Activated B cell treated with CpG ODN at 0.5 μM for 24 hours (primary cell): ENCODE measurements at regions not wholly inside any gene's neighbourhood (a gene's known extent, or its start where the extent isn't known, plus 50 kb on each side); places are given as distances from the start of the nearest gene placed in this dataset.

Source experiments
- ATAC-seq: fragments of 200-7000 bp; cut with Tn5 transposase; one replicate; pipeline ENCODE4 v1.10.0; 2021; ENCODE audit warnings: low read depth, mild to moderate bottlenecking, moderate library complexity
- CTCF ChIA-PET: fragments of 350-600 bp; sonication (Branson Sonifier 250); formaldehyde crosslinking; loops from one replicate; lab custom pipeline; 2021; ENCODE audit warnings: antibody characterized with exemption; lab: Charles Lee
- POLR2A ChIA-PET: fragments of 350-600 bp; sonication (Branson Sonifier 250); formaldehyde crosslinking; loops from one replicate; lab custom pipeline; 2021; ENCODE audit warnings: antibody characterized with exemption; lab: Charles Lee
- DNase-seq: peaks from one replicate; pipeline ENCODE4 v3.0.0; 2022
- H3K27ac Mint-ChIP-seq: one replicate; pipeline ENCODE4 v1.8.0; 2020; ENCODE audit warnings: mixed read lengths
- H3K27me3 Mint-ChIP-seq: one replicate; pipeline ENCODE4 v1.8.0; 2021; ENCODE audit warnings: mixed read lengths
- H3K36me3 Mint-ChIP-seq: one replicate; pipeline ENCODE4 v1.8.0; 2021; ENCODE audit warnings: low read depth, mixed read lengths
- H3K4me1 Mint-ChIP-seq: one replicate; pipeline ENCODE4 v1.8.0; 2021; ENCODE audit warnings: mixed read lengths
- H3K4me3 Mint-ChIP-seq: one replicate; pipeline ENCODE4 v1.8.0; 2020; ENCODE audit warnings: mild to moderate bottlenecking, mixed read lengths
- H3K9me3 Mint-ChIP-seq: one replicate; pipeline ENCODE4 v1.8.0; 2020; ENCODE audit warnings: mixed read lengths
- intact Hi-C: fragments of 100-400 bp; cut with micrococcal nuclease; formaldehyde crosslinking; loops from one replicate; pipeline ENCODE4 v1.15.1; 2024
- TF ChIP-seq, protein P1 (sequence below): fragments of 200-600 bp; IDR thresholded peaks from one replicate; pipeline ENCODE4 v1.8.0; 2022; ENCODE audit warnings: antibody characterized with exemption, mild to moderate bottlenecking

DNA sequence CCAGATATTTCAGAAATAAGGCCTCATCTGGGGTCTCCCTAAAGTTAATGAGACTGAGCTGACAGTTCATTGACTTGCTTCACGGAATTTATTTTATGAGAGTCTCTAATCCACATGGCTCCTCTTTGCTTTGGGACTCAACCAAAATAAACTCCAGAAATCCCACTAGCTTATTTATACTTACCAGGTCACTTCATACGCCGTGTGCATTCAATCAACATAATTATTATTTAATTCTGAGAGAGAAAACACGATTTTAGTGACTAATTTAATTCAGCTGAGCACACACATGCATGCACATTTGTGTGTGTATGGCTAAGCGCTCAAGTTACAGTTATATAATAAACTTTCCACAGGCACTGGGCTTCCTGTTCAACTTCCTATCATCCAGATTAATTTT, 333.4 kb upstream of the CCDC196 start:
- POLR2A ChIA-PET = no interaction called here
- no peak for ATAC-seq
- H3K4me1 Mint-ChIP-seq = no peaks in the 10 kb centered on the region
- H3K27ac Mint-ChIP-seq = no peak overlapping the region
- CTCF ChIA-PET = no interaction called here
- peaks cover 3% of the 10 kb centered on the region for H3K27me3 Mint-ChIP-seq
- no peak for DNase-seq
- TF ChIP-seq, protein P1, sequence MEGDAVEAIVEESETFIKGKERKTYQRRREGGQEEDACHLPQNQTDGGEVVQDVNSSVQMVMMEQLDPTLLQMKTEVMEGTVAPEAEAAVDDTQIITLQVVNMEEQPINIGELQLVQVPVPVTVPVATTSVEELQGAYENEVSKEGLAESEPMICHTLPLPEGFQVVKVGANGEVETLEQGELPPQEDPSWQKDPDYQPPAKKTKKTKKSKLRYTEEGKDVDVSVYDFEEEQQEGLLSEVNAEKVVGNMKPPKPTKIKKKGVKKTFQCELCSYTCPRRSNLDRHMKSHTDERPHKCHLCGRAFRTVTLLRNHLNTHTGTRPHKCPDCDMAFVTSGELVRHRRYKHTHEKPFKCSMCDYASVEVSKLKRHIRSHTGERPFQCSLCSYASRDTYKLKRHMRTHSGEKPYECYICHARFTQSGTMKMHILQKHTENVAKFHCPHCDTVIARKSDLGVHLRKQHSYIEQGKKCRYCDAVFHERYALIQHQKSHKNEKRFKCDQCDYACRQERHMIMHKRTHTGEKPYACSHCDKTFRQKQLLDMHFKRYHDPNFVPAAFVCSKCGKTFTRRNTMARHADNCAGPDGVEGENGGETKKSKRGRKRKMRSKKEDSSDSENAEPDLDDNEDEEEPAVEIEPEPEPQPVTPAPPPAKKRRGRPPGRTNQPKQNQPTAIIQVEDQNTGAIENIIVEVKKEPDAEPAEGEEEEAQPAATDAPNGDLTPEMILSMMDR = no peak
- peaks cover 4% of the 10 kb centered on the region for H3K9me3 Mint-ChIP-seq
- intact Hi-C loops = no loop called here
- H3K4me3 Mint-ChIP-seq = no peak overlapping the region
- no peaks in the 10 kb centered on the region for H3K36me3 Mint-ChIP-seq

DNA sequence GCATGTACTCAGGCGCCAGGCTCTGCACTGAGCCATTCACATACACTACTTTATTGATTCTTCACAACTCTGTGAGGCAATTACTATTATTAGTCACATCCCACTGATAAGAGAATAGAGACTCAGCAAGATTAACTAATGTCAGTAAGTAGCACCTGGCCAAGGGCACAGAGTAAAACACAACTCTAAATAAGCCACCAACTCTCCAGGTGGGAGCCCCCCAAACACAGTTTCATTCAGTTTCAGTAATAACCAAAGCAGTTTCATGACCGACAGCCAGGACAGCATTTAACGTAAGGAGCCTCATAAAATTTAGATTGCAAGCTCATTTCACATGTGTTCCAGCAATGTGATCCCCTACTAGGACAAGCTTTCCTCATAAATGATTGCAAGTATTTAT, 323.1 kb upstream of the CCDC196 start:
- CTCF ChIA-PET = no interaction called here
- Mint-ChIP-seq H3K4me1 (no peaks in the 10 kb centered on the region), H3K4me3 (no peak overlapping the region), H3K36me3 (no peaks in the 10 kb centered on the region), H3K27me3 (peaks cover 13% of the 10 kb centered on the region), H3K27ac (no peak overlapping the region), H3K9me3 (no peaks in the 10 kb centered on the region)
- intact Hi-C loops = no loop called here
- ATAC-seq (no peak), DNase-seq (no peak)
- POLR2A ChIA-PET = no interaction called here
- TF ChIP-seq, protein P1 = no peak

DNA sequence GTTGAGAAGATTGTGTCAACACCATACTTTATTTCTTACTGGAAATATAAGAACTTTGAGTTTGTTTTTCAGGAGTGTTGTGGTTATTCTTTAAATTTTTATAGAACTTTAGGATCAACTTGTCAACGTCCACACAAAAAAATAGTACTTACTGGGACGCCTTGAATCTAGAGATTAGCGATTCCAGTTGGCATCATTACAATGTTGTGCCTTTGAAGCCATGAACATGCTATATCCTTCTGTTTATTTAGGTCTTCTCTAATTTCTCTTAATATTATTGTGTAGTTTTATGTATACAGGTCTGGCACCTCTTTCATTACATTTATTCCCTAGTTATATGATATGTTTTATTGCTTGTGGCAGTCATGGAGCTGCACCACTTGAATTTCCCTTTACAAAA, 320.8 kb upstream of the CCDC196 start:
- ChIA-PET CTCF (no interaction called here), POLR2A (no interaction called here)
- intact Hi-C loops = no loop called here
- DNase-seq = no peak
- H3K4me3 Mint-ChIP-seq = no peak overlapping the region
- H3K27ac Mint-ChIP-seq = no peak overlapping the region
- no peak for ATAC-seq
- no peaks in the 10 kb centered on the region for H3K9me3 Mint-ChIP-seq
- TF ChIP-seq, protein P1 = no peak
- no peaks in the 10 kb centered on the region for H3K36me3 Mint-ChIP-seq
- H3K4me1 Mint-ChIP-seq = no peaks in the 10 kb centered on the region
- H3K27me3 Mint-ChIP-seq = peaks cover 19% of the 10 kb centered on the region

DNA sequence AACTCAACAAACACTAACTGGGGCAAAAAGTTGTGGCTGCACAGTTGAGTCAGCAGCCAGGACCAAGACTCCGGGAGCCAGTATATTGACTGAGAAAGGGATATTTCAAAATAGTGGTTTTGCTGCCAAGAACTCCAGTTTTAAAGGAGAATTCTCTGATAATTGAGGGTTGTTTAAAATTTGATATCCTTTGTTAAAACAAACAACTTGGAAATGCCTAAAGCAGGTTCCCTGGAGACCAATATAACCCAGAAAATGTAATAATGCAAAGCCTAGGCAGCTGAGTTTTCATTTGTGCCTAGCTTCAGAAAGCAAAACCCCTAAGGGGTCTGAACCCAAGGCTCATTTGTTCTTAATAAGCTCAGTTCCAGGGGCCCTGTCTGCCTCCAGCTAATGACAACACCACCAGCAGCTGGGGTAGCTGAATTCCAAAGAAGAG, 311.7 kb upstream of the CCDC196 start:
- ATAC-seq (no peak), DNase-seq (no peak)
- POLR2A ChIA-PET = no interaction called here
- H3K27me3 Mint-ChIP-seq = peaks cover 14% of the 10 kb centered on the region
- TF ChIP-seq, protein P1 = no peak
- H3K9me3 Mint-ChIP-seq = no peaks in the 10 kb centered on the region
- H3K27ac Mint-ChIP-seq = no peak overlapping the region
- no peak overlapping the region for H3K4me3 Mint-ChIP-seq
- H3K4me1 Mint-ChIP-seq = no peaks in the 10 kb centered on the region
- CTCF ChIA-PET = no interaction called here
- intact Hi-C loops = no loop called here
- H3K36me3 Mint-ChIP-seq = no peaks in the 10 kb centered on the region

DNA sequence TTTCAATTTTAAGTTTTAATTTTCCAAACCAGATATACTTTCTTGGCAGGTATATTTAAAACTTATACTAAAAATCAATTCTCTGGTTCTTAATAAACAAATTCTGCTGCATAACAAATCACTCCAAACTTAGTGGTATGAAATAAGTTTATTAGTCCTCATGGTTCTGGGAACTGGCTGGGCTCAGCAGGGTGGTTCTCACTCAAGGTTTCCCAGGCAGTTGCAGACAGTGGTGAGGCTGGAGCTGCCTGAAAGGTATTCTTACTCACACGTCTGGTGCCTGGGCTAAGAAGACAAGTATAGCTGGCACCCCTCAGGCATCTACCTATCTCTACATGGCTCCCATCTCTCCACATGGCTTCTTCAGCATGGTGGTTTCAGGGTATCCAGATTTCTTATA, 308.2 kb upstream of the CCDC196 start:
- Mint-ChIP-seq H3K4me3 (no peak overlapping the region), H3K27ac (no peak overlapping the region), H3K36me3 (no peaks in the 10 kb centered on the region), H3K4me1 (no peaks in the 10 kb centered on the region), H3K27me3 (peaks cover 8% of the 10 kb centered on the region), H3K9me3 (no peaks in the 10 kb centered on the region)
- DNase-seq (no peak), ATAC-seq (no peak)
- intact Hi-C loops = no loop called here
- POLR2A ChIA-PET = no interaction called here
- CTCF ChIA-PET = no interaction called here
- TF ChIP-seq, protein P1 = no peak
